ENCODE measurements at regions not wholly inside any gene's neighbourhood (a gene's known extent, or its start where the extent isn't known, plus 50 kb on each side); places are given as distances from the start of the nearest gene placed in this dataset.

- Histone ChIP-seq H3K9me3 (ENCODE audit: low read length) (peaks cover 11% of the 10 kb centered on the region; the same call in 1 of the 2 replicates), H3K4me1 (ENCODE audit: insufficient read depth, low read length) (no peaks in the 10 kb centered on the region), H3K4me2 (ENCODE audit: low read depth, low read length) (no peak overlapping the region), H4K20me1 (ENCODE audit: insufficient read depth, low read length) (no peaks in the 10 kb centered on the region), H3K79me2 (ENCODE audit: insufficient read depth, low read length) (no peaks in the 10 kb centered on the region), H3K27ac (ENCODE audit: extremely low read length, insufficient read depth, low read length) (no peak overlapping the region), H3K36me3 (replicated peaks in 1 of 2; ENCODE audit: control insufficient read depth in 1 of 2, insufficient read depth in 2 of 2, low read length in 2 of 2) (no peaks in the 10 kb centered on the region), H3K27me3 (ENCODE audit: control insufficient read depth in 1 of 2, insufficient read depth in 2 of 2, low read length in 2 of 2) (no peaks in the 10 kb centered on the region), H2AFZ (ENCODE audit: low read length) (no peak overlapping the region), H3K4me3 (replicated peaks in 1 of 3; ENCODE audit: insufficient read depth in 1 of 3, low read depth in 2 of 3, low read length in 3 of 3) (no peak overlapping the region), H3K9ac (ENCODE audit: insufficient read depth, low read depth, low read length) (no peak overlapping the region)
- ChIA-PET POLR2A (no interaction called here), CTCF (ENCODE audit: low intra/inter-chr PET ratio, low total read pairs) (no interaction called here)
- in situ Hi-C loops (cut with HindIII; ENCODE audit: extremely low pct_ligation_motif_present, low pct_unique_long_range_greater_than_20kb): no loop called here
- ATAC-seq (no peak), DNase-seq (ENCODE audit: low spot score) (no peak), FAIRE-seq (no peak)
- BruUV-seq (replicated peaks): no TSS peak
- intact Hi-C loops (cut with micrococcal nuclease; ENCODE audit: unreplicated experiment): no loop called here
- 0% methylated on average over 1 of the region's 1 CpG for WGBS (ENCODE audit: low lambda C conversion rate)
- TF ChIP-seq RAD51 (IDR thresholded peaks at IDR 0.05; ENCODE audit: borderline replicate concordance) (no peak), ZNF136 (CRISPR knock-in tag; IDR thresholded peaks at IDR 0.05; ENCODE audit: low read depth) (no peak), ZNF121 (CRISPR knock-in tag; IDR thresholded peaks at IDR 0.05) (no peak), KDM6A (CRISPR knock-in tag; IDR thresholded peaks at IDR 0.05; ENCODE audit: low read depth) (no peak), ZNF513 (CRISPR knock-in tag; conservative IDR thresholded peaks at IDR 0.05) (no peak), ZNF562 (CRISPR knock-in tag; IDR thresholded peaks at IDR 0.05; ENCODE audit: borderline replicate concordance) (no peak), HOXA5 (CRISPR knock-in tag; IDR thresholded peaks at IDR 0.05) (no peak), ZNF282 (IDR thresholded peaks at IDR 0.05; ENCODE audit: partially characterized antibody) (no peak), TBL1XR1 (IDR thresholded peaks at IDR 0.05; ENCODE audit: borderline replicate concordance, low read length, partially characterized antibody) (no peak), ZNF710 (CRISPR knock-in tag; IDR thresholded peaks at IDR 0.05; ENCODE audit: borderline replicate concordance) (no peak)
Observed at GRCh38 chr6:120587381-120587780, 746.9 kb downstream of the TBC1D32 start.
